ENCODE measurements at regions not wholly inside any gene's neighbourhood (a gene's known extent, or its start where the extent isn't known, plus 50 kb on each side); places are given as distances from the start of the nearest gene placed in this dataset.

DNA sequence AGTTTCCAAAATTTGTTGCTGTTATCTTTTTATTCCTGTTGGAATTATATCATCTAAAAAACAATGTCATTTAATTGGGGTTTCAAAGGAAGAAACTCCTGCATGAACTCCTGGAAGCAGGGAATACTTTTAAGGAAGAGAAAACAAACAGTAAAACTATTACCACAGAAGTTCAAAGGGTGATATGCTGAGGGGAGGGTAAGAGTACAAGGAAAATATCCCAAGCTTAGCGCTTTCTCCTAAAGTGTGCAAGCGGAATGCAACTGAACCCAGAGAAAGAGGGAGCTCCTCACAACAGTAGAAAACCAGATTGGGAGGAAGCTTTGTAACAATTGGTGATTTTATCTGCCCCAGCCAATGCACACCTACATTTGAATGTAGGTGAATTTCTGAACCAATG lies 175.1 kb downstream of the NUFIP1 start:
- TF ChIP-seq POLR2AphosphoS5 (IDR thresholded peaks at IDR 0.05; ENCODE audit: low read depth, low read length), result no peak
- TF ChIP-seq, protein P1, sequence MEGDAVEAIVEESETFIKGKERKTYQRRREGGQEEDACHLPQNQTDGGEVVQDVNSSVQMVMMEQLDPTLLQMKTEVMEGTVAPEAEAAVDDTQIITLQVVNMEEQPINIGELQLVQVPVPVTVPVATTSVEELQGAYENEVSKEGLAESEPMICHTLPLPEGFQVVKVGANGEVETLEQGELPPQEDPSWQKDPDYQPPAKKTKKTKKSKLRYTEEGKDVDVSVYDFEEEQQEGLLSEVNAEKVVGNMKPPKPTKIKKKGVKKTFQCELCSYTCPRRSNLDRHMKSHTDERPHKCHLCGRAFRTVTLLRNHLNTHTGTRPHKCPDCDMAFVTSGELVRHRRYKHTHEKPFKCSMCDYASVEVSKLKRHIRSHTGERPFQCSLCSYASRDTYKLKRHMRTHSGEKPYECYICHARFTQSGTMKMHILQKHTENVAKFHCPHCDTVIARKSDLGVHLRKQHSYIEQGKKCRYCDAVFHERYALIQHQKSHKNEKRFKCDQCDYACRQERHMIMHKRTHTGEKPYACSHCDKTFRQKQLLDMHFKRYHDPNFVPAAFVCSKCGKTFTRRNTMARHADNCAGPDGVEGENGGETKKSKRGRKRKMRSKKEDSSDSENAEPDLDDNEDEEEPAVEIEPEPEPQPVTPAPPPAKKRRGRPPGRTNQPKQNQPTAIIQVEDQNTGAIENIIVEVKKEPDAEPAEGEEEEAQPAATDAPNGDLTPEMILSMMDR (IDR thresholded peaks at IDR 0.05), result no peak
- TF ChIP-seq SIN3A (IDR thresholded peaks at IDR 0.05; ENCODE audit: borderline replicate concordance, insufficient read depth, low read depth, low read length), result no peak
- TF ChIP-seq TCF7L2 (IDR thresholded peaks at IDR 0.05; ENCODE audit: low read depth, low read length), result no peak
- intact Hi-C loops (cut with micrococcal nuclease; ENCODE audit: unreplicated experiment), result no loop called here
- in situ Hi-C loops (cut with HindIII; ENCODE audit: low pct_unique_long_range_greater_than_20kb, low sequenced_read_pairs), result no loop called here
- DNase-seq (ENCODE audit: low read depth, low spot score) (no peak), ATAC-seq (no peak)
- Histone ChIP-seq H3K27ac (ENCODE audit: low read length) (no peak overlapping the region), H3K4me1 (ENCODE audit: control insufficient read depth, insufficient read depth, low read length) (no peaks in the 10 kb centered on the region), H3K36me3 (ENCODE audit: control insufficient read depth, insufficient read depth, low read length) (no peaks in the 10 kb centered on the region), H3K27me3 (ENCODE audit: control insufficient read depth, insufficient read depth, low read length) (no peaks in the 10 kb centered on the region), H3K4me3 (ENCODE audit: low read depth in 2 of 2, low read length in 2 of 2) (no peak overlapping the region), H3K9me3 (ENCODE audit: control insufficient read depth, insufficient read depth, low read depth, low read length) (no peaks in the 10 kb centered on the region)
- BruUV-seq (replicated peaks), result no TSS peak
- ChIA-PET CTCF (no interaction called here), POLR2A (no interaction called here)

DNA sequence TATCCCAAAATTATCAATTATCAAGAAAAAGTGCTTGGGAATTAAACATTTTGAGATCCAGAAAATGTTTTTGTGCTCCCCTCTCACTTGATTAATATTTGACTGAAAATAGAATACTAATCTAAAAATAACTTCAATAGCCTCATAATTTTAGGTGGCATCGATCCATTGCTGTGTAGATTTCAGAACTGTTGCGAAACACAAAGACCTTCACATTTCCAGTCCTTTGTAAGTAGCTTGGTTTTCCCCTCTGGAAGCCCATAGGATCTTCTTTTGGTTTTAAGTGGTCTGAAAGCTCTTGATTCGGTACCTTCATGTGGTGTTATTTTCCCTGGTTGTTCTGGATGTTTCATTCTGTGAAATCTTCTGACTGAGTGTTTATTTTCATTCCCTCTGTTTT lies 176.5 kb downstream of the NUFIP1 start:
- no peak for TF ChIP-seq TCF7L2 (IDR thresholded peaks at IDR 0.05; ENCODE audit: low read depth, low read length)
- no peak for TF ChIP-seq SIN3A (IDR thresholded peaks at IDR 0.05; ENCODE audit: borderline replicate concordance, insufficient read depth, low read depth, low read length)
- TF ChIP-seq, protein P1 (IDR thresholded peaks at IDR 0.05), result no peak
- TF ChIP-seq, protein P2, sequence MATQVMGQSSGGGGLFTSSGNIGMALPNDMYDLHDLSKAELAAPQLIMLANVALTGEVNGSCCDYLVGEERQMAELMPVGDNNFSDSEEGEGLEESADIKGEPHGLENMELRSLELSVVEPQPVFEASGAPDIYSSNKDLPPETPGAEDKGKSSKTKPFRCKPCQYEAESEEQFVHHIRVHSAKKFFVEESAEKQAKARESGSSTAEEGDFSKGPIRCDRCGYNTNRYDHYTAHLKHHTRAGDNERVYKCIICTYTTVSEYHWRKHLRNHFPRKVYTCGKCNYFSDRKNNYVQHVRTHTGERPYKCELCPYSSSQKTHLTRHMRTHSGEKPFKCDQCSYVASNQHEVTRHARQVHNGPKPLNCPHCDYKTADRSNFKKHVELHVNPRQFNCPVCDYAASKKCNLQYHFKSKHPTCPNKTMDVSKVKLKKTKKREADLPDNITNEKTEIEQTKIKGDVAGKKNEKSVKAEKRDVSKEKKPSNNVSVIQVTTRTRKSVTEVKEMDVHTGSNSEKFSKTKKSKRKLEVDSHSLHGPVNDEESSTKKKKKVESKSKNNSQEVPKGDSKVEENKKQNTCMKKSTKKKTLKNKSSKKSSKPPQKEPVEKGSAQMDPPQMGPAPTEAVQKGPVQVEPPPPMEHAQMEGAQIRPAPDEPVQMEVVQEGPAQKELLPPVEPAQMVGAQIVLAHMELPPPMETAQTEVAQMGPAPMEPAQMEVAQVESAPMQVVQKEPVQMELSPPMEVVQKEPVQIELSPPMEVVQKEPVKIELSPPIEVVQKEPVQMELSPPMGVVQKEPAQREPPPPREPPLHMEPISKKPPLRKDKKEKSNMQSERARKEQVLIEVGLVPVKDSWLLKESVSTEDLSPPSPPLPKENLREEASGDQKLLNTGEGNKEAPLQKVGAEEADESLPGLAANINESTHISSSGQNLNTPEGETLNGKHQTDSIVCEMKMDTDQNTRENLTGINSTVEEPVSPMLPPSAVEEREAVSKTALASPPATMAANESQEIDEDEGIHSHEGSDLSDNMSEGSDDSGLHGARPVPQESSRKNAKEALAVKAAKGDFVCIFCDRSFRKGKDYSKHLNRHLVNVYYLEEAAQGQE (IDR thresholded peaks at IDR 0.05; ENCODE audit: insufficient read depth in 1 of 2, low read depth in 2 of 2, low read length in 1 of 2), result no peak
- TF ChIP-seq POLR2AphosphoS5 (IDR thresholded peaks at IDR 0.05; ENCODE audit: low read depth, low read length), result no peak
- in situ Hi-C loops (cut with HindIII; ENCODE audit: low pct_unique_long_range_greater_than_20kb, low sequenced_read_pairs) (no loop called here), intact Hi-C loops (cut with micrococcal nuclease; ENCODE audit: unreplicated experiment) (no loop called here)
- BruUV-seq (replicated peaks), result no TSS peak
- H3K27me3 ChIP-seq (ENCODE audit: control insufficient read depth, insufficient read depth, low read length), result no peaks in the 10 kb centered on the region
- no peaks in the 10 kb centered on the region for H3K36me3 ChIP-seq (ENCODE audit: control insufficient read depth, insufficient read depth, low read length)
- no peaks in the 10 kb centered on the region for H3K9me3 ChIP-seq (ENCODE audit: control insufficient read depth, insufficient read depth, low read depth, low read length)
- no peak overlapping the region for H3K27ac ChIP-seq (ENCODE audit: low read length)
- ChIA-PET POLR2A (no interaction called here), CTCF (no interaction called here)
- no peak for DNase-seq (ENCODE audit: low read depth, low spot score)
- H3K4me1 ChIP-seq (ENCODE audit: control insufficient read depth, insufficient read depth, low read length), result no peaks in the 10 kb centered on the region
- no peak for ATAC-seq
- H3K4me3 ChIP-seq (ENCODE audit: low read depth in 2 of 2, low read length in 2 of 2), result no peak overlapping the region
